Large intestine (tissue), 3 donors: ENCODE measurements at regions not wholly inside any gene's neighbourhood (a gene's known extent, or its start where the extent isn't known, plus 50 kb on each side); places are given as distances from the start of the nearest gene placed in this dataset.
A peak's percentile ranks its signal among the peaks of the same experiment; 100 is the strongest.

Experiments used
- DNase-seq, 2 donors: peaks; one replicate each; pipeline versions ENCODE4 v3.0.0 to v3.0.0-alpha.2; 2013
- H3K27ac ChIP-seq: one replicate; pipeline ENCODE4 v1.5.1; 2013; ENCODE audit warnings: low read length
- H3K27me3 ChIP-seq: 2 replicates; pipeline ENCODE4 v1.6.1; 2013; ENCODE audit warnings: low read length; ENCODE audit not compliant: control insufficient read depth, insufficient read depth
- H3K36me3 ChIP-seq: 2 replicates; pipeline ENCODE4 v1.6.1; 2013; ENCODE audit warnings: low read length; ENCODE audit not compliant: control insufficient read depth, insufficient read depth
- H3K4me1 ChIP-seq: one replicate; pipeline ENCODE4 v1.6.1; 2013; ENCODE audit warnings: low read length; ENCODE audit not compliant: control insufficient read depth, insufficient read depth
- H3K4me3 ChIP-seq: one replicate; pipeline ENCODE4 v1.5.1; 2013; ENCODE audit warnings: low read length
- H3K9me3 ChIP-seq: one replicate; pipeline ENCODE4 v1.6.1; 2013; ENCODE audit warnings: mild to moderate bottlenecking, low read depth, low read length, moderate library complexity; ENCODE audit not compliant: control insufficient read depth
- whole genome bisulfite sequencing: methylation state at CpG from one replicate; pipeline ENCODE4 v1.1.5; 2013; ENCODE audit warnings: low lambda C conversion rate; ENCODE audit not compliant: insufficient coverage; 5-methylcytosine and 5-hydroxymethylcytosine counted together

DNA sequence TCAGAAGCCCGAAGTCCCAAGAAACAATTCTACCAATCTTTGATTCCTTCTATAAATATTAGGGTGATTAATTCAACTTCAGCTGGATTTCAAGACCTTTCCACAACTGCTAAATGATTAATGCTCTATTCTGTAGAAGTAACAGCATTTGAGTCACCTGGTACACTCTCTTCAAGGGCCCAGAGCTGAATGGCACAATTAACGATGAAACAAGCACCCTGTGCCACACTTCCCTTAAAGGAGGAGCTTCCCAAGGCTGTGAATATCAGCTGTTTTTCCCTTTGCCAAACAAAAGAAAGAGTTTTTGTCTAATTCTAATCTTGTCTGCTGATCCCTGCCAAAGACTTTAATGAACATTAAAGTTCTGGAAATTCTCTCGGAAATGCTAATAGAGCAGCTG, 56.0 kb downstream of the BOD1L2 start:
- Histone ChIP-seq H3K27me3 (no peaks in the 10 kb centered on the region), H3K4me3 (no peak overlapping the region), H3K4me1 (no peaks in the 10 kb centered on the region), H3K27ac (no peak overlapping the region), H3K36me3 (no peaks in the 10 kb centered on the region), H3K9me3 (no peaks in the 10 kb centered on the region)
- 100% methylated on average over 1 of the region's 3 CpGs for WGBS
- no peak for DNase-seq

DNA sequence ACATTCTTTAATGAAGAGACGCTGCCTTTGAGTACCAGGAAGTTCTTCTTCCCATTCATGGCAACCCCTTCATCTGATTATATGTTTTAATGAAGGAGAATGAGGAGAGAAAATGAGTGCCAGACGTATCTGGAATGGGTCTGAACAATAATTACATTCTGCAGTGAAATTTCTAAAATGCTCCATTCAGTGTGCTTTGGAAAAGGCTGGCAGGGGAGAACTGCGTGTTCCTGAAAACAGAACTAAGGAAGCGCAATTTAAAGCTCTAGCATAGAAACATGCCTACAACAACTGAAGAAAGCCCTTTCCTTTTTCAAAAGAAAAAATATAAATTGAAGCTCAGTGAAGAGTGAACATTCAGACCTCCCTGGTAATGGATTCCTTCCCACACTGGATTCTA, 58.8 kb downstream of the BOD1L2 start:
- Histone ChIP-seq H3K9me3 (no peaks in the 10 kb centered on the region), H3K27me3 (no peaks in the 10 kb centered on the region), H3K27ac (no peak overlapping the region), H3K4me1 (peaks cover 18% of the 10 kb centered on the region), H3K4me3 (no peak overlapping the region), H3K36me3 (no peaks in the 10 kb centered on the region)
- WGBS, result 91% methylated on average over 3 of the region's 4 CpGs
- DNase-seq, result no peak

DNA sequence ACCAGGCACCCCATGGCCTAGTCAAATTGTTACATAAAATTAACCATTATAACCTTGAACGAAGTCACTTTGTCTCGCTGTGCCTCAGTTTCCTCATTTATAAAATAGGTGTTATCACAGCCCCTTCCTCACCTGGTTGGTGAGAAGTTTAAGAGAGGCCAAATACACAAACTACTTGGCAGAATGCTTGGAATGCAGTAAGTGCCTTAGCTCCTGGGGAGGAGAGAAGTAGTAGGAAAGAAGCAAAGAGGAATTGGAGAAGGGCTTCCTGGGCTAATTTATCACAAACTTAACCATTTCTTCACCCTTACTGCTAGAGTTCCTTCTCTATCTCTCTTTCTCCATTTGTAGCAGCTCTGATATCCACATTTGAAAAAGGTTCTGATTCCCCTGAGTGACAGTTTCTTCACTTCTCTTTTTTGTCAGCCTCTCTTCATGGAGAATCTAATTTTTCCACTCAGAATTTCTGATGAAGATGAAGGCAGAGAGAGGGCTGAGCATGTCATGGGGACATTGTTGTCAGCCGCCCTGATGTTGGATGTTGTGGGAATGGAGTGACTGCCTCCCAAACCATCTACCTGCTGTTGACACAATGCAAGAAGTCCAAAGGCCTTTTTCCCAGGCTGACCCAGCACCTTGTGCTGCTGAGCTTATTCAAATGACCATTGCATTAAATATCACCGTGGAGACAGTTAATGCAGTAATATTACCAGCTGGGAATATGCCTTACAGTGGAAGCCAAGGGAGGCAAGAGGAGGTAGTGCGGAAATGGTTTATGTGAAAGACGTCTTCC, 60.4 kb downstream of the BOD1L2 start:
- WGBS, result 74% methylated on average over 3 of the region's 6 CpGs
- no peaks in the 10 kb centered on the region for H3K36me3 ChIP-seq
- H3K27me3 ChIP-seq, result no peaks in the 10 kb centered on the region
- H3K9me3 ChIP-seq, result no peaks in the 10 kb centered on the region
- no peak overlapping the region for H3K27ac ChIP-seq
- H3K4me1 ChIP-seq, result peaks cover 30% of the 10 kb centered on the region
- peak; percentile 38 to 63 for DNase-seq
- no peak overlapping the region for H3K4me3 ChIP-seq

DNA sequence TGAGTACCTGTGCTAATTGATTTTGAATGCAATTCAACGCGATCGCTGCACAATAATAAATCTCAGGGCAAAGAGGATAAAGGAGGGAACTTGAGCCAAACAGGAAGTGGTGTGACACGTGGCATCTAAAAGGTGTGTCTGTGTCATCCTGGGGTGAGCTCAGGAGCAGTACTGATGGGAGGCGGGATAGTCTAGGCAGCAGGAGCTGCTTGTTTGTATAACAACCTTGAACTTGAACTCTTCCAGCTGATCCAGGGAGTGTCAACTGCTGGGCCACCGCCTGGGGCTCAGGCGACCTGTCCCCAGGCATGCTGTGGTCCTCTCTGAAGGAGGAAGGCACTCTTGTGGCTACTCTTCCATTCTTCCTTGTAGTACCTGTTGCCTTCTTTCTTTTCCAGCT, 61.2 kb downstream of the BOD1L2 start:
- H3K27ac ChIP-seq, result no peak overlapping the region
- peak in 1 of 2 donors; percentile 39 for DNase-seq

DNA sequence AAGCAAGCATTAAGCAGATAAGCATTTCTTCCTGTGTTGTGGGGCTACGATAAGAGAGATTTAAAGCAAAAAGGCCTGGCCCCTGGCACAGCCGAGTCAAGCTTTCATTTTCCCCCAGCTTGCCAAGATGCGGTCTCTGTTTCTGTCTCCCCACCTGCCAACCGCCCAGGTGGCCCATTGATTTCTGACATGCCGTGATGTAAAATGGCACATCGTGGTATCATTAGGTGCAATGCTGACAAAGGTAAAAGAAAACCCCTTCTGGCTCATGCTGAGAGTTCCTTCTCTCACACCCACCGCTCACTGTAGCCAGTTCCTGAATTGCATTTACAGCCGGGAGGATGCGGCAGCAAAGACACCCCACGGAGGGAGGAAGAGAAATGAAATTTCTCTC, 62.8 kb downstream of the BOD1L2 start:
- WGBS, result no CpG with 5 or more reads among the region's 10 CpGs
- no peaks in the 10 kb centered on the region for H3K36me3 ChIP-seq
- no peaks in the 10 kb centered on the region for H3K27me3 ChIP-seq
- H3K4me3 ChIP-seq, result peak overlapping the region; percentile 2
- H3K9me3 ChIP-seq, result no peaks in the 10 kb centered on the region
- H3K27ac ChIP-seq, result peak overlapping the region; percentile 77
- no peak for DNase-seq
- peaks cover 30% of the 10 kb centered on the region for H3K4me1 ChIP-seq

More for the DNA sequence above, 61.2 kb downstream of the BOD1L2 start:
- no CpG with 5 or more reads among the region's 7 CpGs for WGBS
- H3K36me3 ChIP-seq, result no peaks in the 10 kb centered on the region
- H3K27me3 ChIP-seq, result no peaks in the 10 kb centered on the region
- peaks cover 30% of the 10 kb centered on the region for H3K4me1 ChIP-seq
- no peak overlapping the region for H3K4me3 ChIP-seq
- H3K9me3 ChIP-seq, result no peaks in the 10 kb centered on the region

DNA sequence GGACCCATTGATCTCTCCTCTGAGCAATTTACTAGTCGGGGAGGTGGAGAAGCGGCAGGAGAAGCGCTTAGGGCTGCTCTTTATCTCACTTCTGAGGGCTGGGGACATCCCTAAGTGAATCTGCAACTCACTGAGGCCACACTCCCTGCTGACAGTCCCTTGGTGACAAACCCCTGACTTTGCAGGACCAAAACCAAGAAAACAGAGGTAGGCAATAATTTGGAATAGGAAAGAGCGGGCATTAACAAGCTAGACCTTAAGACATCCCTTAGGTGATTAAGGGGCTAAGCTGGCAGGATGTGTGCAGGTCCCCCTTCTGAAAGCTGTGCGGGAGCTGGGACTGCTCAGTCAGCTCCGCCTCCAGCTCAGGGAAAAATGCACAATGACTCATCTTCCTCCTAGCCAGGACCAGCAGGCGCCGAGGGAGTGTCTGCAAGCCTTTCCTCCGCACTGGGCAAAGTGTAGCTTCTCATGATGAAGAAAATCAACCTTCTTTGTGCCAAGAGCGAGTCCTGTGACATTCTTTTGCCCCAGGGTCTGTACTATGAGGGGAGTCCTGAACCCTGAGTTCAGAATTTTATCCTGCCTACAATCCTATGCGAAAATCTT, 63.3 kb downstream of the BOD1L2 start:
- peak overlapping the region; percentile 77 for H3K27ac ChIP-seq

DNA sequence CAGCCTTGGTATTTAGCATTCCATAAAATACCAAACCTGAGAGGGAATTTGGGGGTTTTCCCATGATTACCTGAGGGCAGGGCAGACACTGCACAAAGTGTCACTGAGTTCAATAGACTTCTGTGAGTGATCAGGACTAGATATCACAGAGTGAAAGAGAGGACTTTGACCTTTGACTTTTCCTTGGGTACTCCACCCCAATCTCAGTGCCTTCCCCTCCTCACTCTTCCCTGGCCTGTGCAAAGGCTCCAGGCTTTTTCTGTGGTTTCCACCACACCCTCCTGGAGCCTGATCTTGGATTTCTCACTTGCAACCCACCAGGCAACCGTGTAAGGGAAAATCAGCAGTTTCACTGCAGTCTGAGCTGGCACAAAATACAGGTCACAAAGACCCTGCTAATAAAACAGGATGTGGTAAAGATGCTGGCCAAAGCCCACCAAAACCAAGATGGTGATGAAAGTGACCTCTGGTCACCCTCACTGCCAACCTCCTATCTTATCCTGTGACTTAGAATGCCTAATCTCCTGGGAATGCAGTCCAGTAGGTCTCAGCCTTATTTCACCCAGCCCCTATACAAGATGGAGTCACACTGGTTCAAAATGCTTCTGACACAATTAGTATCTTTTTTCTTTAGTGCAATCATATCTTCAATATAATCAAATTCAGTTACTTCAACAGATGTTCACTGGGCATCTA, 64.0 kb downstream of the BOD1L2 start:
- Histone ChIP-seq H3K27me3 (no peaks in the 10 kb centered on the region), H3K9me3 (no peaks in the 10 kb centered on the region), H3K4me3 (no peak overlapping the region), H3K36me3 (no peaks in the 10 kb centered on the region), H3K27ac (peak overlapping the region; percentile 77), H3K4me1 (peaks cover 30% of the 10 kb centered on the region)
- peak in 1 of 2 donors; percentile 61 for DNase-seq
- WGBS, result no CpG with 5 or more reads among the region's 1 CpG

More for the DNA sequence above, 63.3 kb downstream of the BOD1L2 start:
- Histone ChIP-seq H3K27me3 (no peaks in the 10 kb centered on the region), H3K36me3 (no peaks in the 10 kb centered on the region), H3K4me1 (peaks cover 30% of the 10 kb centered on the region), H3K4me3 (peak overlapping the region; percentile 2), H3K9me3 (no peaks in the 10 kb centered on the region)
- no CpG with 5 or more reads among the region's 11 CpGs for WGBS
- peak; percentile 86 to 94 for DNase-seq

DNA sequence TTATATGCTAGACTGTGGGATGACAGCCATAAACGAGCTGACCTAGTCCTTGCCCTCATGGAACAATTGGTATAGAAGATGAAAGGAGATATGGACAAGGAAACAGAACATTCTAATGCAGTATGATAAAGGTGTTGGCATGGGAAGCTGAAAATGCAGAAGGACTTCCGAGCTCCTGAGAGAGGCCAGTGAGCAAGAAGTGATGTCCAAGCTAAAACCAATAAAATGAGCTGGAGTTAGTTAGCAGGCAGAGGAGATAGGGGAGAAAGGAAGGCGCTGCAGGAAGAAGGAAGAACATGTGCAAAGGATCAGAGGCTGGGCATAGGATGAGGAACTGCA, 64.5 kb downstream of the BOD1L2 start:
- WGBS, result 88% methylated on average over 2 of the region's 3 CpGs
- DNase-seq, result no peak

DNA sequence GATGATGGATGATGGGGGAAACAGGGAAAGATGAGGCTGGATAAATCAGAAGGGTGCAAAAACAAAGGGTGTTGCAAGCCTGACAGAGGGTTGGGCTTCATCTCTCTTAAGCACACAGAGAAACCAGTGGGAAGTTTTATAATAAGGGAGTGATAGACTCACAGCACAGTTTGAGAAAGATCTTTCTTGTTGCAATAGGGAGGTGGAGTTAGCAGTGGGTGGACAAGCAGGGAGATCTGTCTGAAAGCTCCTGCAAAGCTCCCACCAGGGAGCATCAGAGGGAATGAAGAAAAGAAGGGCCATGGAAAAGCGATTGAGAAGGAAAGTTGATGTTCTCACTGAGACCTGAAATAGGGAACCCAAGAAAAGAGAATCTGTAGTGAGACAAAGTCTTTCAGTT, 64.9 kb downstream of the BOD1L2 start:
- no peak overlapping the region for H3K4me3 ChIP-seq
- H3K27ac ChIP-seq, result no peak overlapping the region
- H3K4me1 ChIP-seq, result peaks cover 30% of the 10 kb centered on the region
- no peaks in the 10 kb centered on the region for H3K9me3 ChIP-seq
- DNase-seq, result no peak
- H3K36me3 ChIP-seq, result no peaks in the 10 kb centered on the region
- no peaks in the 10 kb centered on the region for H3K27me3 ChIP-seq
- 100% methylated on average over 1 of the region's 1 CpG for WGBS

More for the DNA sequence above, 64.5 kb downstream of the BOD1L2 start:
- Histone ChIP-seq H3K4me1 (peaks cover 30% of the 10 kb centered on the region), H3K4me3 (no peak overlapping the region), H3K36me3 (no peaks in the 10 kb centered on the region), H3K27ac (peak overlapping the region; percentile 77), H3K27me3 (no peaks in the 10 kb centered on the region), H3K9me3 (no peaks in the 10 kb centered on the region)

DNA sequence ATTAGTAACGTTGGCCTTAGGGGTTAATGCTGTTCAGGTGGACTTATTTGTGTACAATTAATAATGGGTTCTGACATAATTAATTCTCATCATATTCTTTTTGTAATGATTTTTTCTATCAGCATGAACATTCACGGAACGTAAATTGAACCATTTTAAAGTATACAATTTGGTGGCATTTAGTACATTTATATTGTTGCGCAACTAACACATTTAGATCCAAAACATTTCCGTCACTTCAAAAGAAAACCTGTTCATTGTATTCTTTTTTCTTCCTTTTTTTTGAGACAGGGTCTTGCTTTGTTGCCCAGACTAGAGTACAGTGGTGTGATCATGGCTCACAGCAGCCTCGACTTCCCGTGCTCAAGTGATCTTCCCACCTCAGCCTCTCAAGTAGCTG, 65.8 kb downstream of the BOD1L2 start:
- DNase-seq, result no peak
- Histone ChIP-seq H3K4me3 (no peak overlapping the region), H3K9me3 (no peaks in the 10 kb centered on the region), H3K4me1 (peaks cover 30% of the 10 kb centered on the region), H3K36me3 (no peaks in the 10 kb centered on the region), H3K27me3 (no peaks in the 10 kb centered on the region), H3K27ac (no peak overlapping the region)
- 92% methylated on average over 2 of the region's 7 CpGs for WGBS
